Tibial artery (tissue), 4 donors: ENCODE measurements at regions not wholly inside any gene's neighbourhood (a gene's known extent, or its start where the extent isn't known, plus 50 kb on each side); places are given as distances from the start of the nearest gene placed in this dataset.

ENCODE experiments used
- DNase-seq, 2 donors: peaks; one replicate each; pipeline ENCODE4 v3.0.0-alpha.2; 2019
- H3K27ac ChIP-seq, 2 donors: fragments of 200-600 bp; sonication (generic) in 1 of 2; 1 replicate in 1 of 2; 2 replicates in 1 of 2; pipeline ENCODE4 v1.5.1; 2018 to 2019; ENCODE audit warnings: mild to moderate bottlenecking in 1 of 2
- H3K27me3 ChIP-seq, 2 donors: fragments of 200-600 bp; sonication (generic) in 1 of 2; one replicate each; pipeline versions ENCODE4 v1.5.1 to v1.6.0; 2016 to 2019
- H3K36me3 ChIP-seq, 3 donors: fragments of 200-600 bp; sonication (generic) in 2 of 3; one replicate each; pipeline ENCODE4 v1.5.1; 2016 to 2019; ENCODE audit warnings: mild to moderate bottlenecking in 2 of 3
- H3K4me1 ChIP-seq, 4 donors: fragments of 200-600 bp; sonication (generic) in 2 of 4; 1 replicate in 3 of 4; 2 replicates in 1 of 4; pipeline ENCODE4 v1.5.1; 2016 to 2019
- H3K4me3 ChIP-seq, 2 donors: fragments of 200-600 bp; sonication (generic) in 1 of 2; 1 replicate in 1 of 2; 2 replicates in 1 of 2; pipeline ENCODE4 v1.5.1; 2018 to 2019; ENCODE audit warnings: mild to moderate bottlenecking in 2 of 2
- H3K9me3 ChIP-seq, 3 donors: fragments of 200-600 bp; sonication (generic) in 1 of 3; one replicate each; pipeline ENCODE4 v1.5.1; 2016 to 2019
- intact Hi-C: fragments of 100-400 bp; cut with DNase I; formaldehyde crosslinking; loops from one replicate; pipeline ENCODE4 v1.15.0; 2023; ENCODE audit warnings: low total_unique reads
- TF ChIP-seq, protein P1 (sequence below), 2 experiments: fragments of 200-600 bp in 1 of 2; fragments of 450-650 bp in 1 of 2; IDR thresholded peaks; one replicate each; pipeline ENCODE4 v1.5.1; 2017 to 2019; ENCODE audit warnings: antibody characterized with exemption in 2 of 2, mild to moderate bottlenecking in 1 of 2, moderate library complexity in 1 of 2

DNA sequence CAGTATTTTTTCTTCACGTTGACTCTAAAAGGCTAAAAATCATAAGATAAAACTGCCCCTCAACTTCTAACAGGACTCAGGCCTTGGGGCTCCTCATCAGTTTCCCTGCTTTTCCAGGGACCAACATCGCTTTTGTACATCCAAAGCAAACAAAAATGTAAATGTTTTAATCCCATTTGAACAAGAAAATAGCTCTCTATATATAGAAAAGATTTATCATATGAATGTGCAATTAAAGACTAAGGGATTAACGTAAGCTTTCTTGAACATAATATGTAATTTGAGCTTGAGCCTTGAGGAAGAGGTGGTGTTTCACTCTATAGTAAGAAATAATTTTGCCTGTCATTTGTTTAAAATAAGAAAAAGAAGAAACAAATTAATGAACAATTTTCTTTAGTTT is 547.2 kb upstream of the ACO1 start:
- Histone ChIP-seq H3K36me3 (no peaks in the 10 kb centered on the region), H3K27ac (no peak overlapping the region), H3K27me3 (no peaks in the 10 kb centered on the region), H3K9me3 (no peaks in the 10 kb centered on the region), H3K4me3 (no peak overlapping the region), H3K4me1 (no peaks in the 10 kb centered on the region)
- DNase-seq = no peak
- intact Hi-C loops = loop anchor here (10.0 kb wide), 1 partner anchor 102 kb away; no protein-coding TSS in a partner anchor
- TF ChIP-seq, protein P1, sequence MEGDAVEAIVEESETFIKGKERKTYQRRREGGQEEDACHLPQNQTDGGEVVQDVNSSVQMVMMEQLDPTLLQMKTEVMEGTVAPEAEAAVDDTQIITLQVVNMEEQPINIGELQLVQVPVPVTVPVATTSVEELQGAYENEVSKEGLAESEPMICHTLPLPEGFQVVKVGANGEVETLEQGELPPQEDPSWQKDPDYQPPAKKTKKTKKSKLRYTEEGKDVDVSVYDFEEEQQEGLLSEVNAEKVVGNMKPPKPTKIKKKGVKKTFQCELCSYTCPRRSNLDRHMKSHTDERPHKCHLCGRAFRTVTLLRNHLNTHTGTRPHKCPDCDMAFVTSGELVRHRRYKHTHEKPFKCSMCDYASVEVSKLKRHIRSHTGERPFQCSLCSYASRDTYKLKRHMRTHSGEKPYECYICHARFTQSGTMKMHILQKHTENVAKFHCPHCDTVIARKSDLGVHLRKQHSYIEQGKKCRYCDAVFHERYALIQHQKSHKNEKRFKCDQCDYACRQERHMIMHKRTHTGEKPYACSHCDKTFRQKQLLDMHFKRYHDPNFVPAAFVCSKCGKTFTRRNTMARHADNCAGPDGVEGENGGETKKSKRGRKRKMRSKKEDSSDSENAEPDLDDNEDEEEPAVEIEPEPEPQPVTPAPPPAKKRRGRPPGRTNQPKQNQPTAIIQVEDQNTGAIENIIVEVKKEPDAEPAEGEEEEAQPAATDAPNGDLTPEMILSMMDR (IDR thresholded peaks at IDR 0.05) = no peak

DNA sequence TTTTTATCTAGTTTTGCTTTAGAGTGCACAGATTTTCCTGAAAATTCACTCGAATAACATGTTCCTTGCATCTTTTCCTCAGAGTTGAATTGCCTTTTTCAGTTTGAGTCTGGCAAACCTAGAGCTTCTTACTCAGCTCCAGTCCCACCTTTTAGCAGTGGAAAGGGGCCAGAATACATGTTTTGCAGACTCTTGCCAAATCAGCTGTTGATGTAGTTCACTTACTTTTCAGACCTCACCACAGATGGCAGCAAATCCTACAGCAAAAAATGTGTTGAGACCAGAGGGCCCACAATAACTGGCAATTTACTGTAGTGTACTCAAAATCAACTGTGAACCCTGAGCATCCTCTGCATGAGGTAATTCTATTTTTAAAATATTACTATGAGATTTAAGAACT is 545.2 kb upstream of the ACO1 start:
- TF ChIP-seq, protein P1 (IDR thresholded peaks at IDR 0.05) = no peak
- no peaks in the 10 kb centered on the region for H3K4me1 ChIP-seq
- H3K4me3 ChIP-seq = no peak overlapping the region
- H3K27ac ChIP-seq = no peak overlapping the region
- no peaks in the 10 kb centered on the region for H3K36me3 ChIP-seq
- intact Hi-C loops = loop anchor here (10.0 kb wide), 1 partner anchor 104 kb away; no protein-coding TSS in a partner anchor
- H3K27me3 ChIP-seq = no peaks in the 10 kb centered on the region
- H3K9me3 ChIP-seq = no peaks in the 10 kb centered on the region
- no peak for DNase-seq

DNA sequence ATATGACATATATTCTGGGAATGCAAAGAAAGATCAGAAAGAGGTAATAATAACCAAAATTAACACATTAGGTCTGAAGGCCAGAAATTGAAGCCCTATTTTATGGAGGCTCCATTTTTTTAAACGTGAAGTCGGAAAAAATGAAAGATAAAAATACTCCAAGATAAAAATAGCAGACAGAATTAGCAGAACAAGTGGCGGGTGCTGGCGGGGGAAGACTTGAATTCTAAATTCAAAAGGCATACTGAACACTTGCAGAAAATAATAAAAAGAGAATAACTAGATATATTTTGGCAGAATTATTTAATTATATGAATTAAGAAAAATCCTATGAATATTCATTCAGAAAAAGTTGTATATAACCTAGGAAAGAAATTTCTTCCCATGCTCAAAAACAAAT is 543.7 kb upstream of the ACO1 start:
- Histone ChIP-seq H3K27ac (no peak overlapping the region), H3K27me3 (no peaks in the 10 kb centered on the region), H3K9me3 (no peaks in the 10 kb centered on the region), H3K4me1 (no peaks in the 10 kb centered on the region), H3K4me3 (no peak overlapping the region), H3K36me3 (no peaks in the 10 kb centered on the region)
- no peak for DNase-seq
- intact Hi-C loops = no loop called here
- TF ChIP-seq, protein P1 (IDR thresholded peaks at IDR 0.05) = no peak

DNA sequence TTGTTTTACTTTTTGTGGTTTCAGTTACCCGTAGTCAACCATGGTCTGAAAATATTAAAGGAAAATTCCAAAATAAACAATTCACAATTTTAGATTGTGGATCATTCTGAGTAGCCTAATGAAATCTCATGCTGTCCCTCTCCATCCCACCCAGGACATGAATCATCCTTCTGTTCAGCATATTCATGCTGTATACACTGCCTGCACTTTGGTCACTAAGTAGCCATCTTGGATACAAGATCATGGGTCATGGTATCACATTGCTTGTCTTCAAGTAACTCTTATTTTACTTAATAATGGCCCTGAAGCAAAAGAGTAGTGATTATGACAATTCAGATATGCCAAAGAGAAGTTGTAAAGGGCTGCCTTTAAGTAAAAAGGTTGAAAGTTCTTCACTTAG is 536.5 kb upstream of the ACO1 start:
- Histone ChIP-seq H3K4me3 (no peak overlapping the region), H3K9me3 (no peaks in the 10 kb centered on the region), H3K36me3 (no peaks in the 10 kb centered on the region), H3K27me3 (no peaks in the 10 kb centered on the region), H3K4me1 (no peaks in the 10 kb centered on the region), H3K27ac (no peak overlapping the region)
- no peak for DNase-seq
- TF ChIP-seq, protein P1 (IDR thresholded peaks at IDR 0.05) = no peak
- intact Hi-C loops = no loop called here

DNA sequence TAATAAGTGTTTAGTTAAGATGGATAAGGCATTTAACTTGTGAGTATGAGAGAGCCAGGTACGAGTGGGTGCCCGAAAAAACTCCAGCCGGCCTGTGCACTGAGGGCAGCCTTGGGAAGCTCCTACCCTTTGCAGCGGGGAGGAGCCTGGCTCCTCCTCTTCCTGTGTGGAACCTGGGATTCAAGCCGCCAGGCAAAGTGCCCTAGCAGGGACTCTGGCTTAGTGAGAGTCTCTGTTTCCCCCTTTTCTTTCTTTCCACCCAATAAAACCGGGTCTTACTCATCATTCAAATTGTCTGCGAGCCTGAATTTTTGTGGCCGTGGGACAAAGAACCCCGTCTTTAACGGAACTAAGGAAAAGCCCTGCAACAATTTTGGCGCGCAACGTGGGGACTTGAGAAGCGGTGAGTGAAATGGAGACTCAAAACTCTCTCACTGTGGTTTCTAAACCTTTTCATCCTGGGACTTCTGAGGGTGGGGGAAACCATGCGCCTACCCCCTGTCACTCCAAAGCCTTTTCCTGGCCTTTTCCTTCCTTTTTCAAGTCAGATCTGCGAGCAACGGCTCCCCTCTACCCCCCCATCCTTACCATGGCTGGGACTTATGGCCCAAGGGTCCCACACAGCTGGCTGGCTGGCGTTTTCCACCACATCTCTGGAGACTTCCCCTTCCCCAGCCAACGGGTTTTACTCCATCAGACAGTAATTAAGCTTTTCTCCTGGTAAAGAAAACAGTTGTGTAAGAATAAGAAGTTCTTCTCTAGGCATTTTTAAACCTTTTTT is 535.7 kb upstream of the ACO1 start:
- Histone ChIP-seq H3K4me1 (no peaks in the 10 kb centered on the region), H3K9me3 (no peaks in the 10 kb centered on the region), H3K4me3 (no peak overlapping the region), H3K36me3 (no peaks in the 10 kb centered on the region), H3K27ac (no peak overlapping the region), H3K27me3 (no peaks in the 10 kb centered on the region)
- intact Hi-C loops = no loop called here
- DNase-seq = peak in 1 of 2 donors; percentile 48
- TF ChIP-seq, protein P1 (IDR thresholded peaks at IDR 0.05) = no peak
